Panc1 (cell line): ENCODE measurements at regions not wholly inside any gene's neighbourhood (a gene's known extent, or its start where the extent isn't known, plus 50 kb on each side); places are given as distances from the start of the nearest gene placed in this dataset.

ENCODE experiments used
- ATAC-seq: fragments of 200-7000 bp; cut with Tn5 transposase; 2 replicates; pipeline ENCODE4 v1.9.1; 2020; ENCODE audit warnings: mild to moderate bottlenecking, moderate library complexity
- BruUV-seq: library from RNA; stranded (reverse); fragments of 400-500 nt; replicated peaks from 2 replicates; lab custom pipeline; 2021; lab: Mats Ljungman, UMichigan
- CTCF ChIA-PET: fragments of 300-600 bp; sonication (Branson Sonifier 250); formaldehyde crosslinking; loops from one replicate; lab custom pipeline; 2022; ENCODE audit warnings: antibody characterized with exemption; lab: Charles Lee
- POLR2A ChIA-PET: fragments of 300-600 bp; sonication (Branson Sonifier 250); formaldehyde crosslinking; loops from one replicate; lab custom pipeline; 2022; ENCODE audit warnings: antibody characterized with exemption; lab: Charles Lee
- DNase-seq: peaks from one replicate; pipeline ENCODE4 v3.0.0-alpha.2; 2010; ENCODE audit warnings: low read depth, low spot score
- H3K27ac ChIP-seq: 2 replicates; pipeline ENCODE4 v1.5.1; 2011; ENCODE audit warnings: mild to moderate bottlenecking, low read length, inconsistent platforms
- H3K27me3 ChIP-seq: fragments of 200-500 bp; sonication (Bioruptor generic); 2 replicates; pipeline ENCODE4 v1.6.0; 2014; ENCODE audit warnings: low read length, inconsistent platforms; ENCODE audit not compliant: control insufficient read depth, insufficient read depth
- H3K36me3 ChIP-seq: fragments of 200-500 bp; sonication (Bioruptor generic); 2 replicates; pipeline ENCODE4 v1.5.1; 2014; ENCODE audit warnings: inconsistent platforms, mild to moderate bottlenecking, low read length, moderate library complexity; ENCODE audit not compliant: control insufficient read depth, insufficient read depth
- H3K4me1 ChIP-seq: 2 replicates; pipeline ENCODE4 v1.5.1; 2011; ENCODE audit warnings: inconsistent platforms, mild to moderate bottlenecking, low read length, moderate library complexity; ENCODE audit not compliant: control insufficient read depth, insufficient read depth
- H3K4me3 ChIP-seq, 2 experiments: 2 replicates each; pipeline ENCODE4 v1.5.1; 2011 to 2012; ENCODE audit warnings: low read depth in 2 of 2, low read length in 2 of 2, mild to moderate bottlenecking in 2 of 2, inconsistent platforms in 1 of 2, moderate library complexity in 1 of 2
- H3K9me3 ChIP-seq: fragments of 200-500 bp; sonication (Bioruptor generic); 2 replicates; pipeline ENCODE4 v1.5.1; 2014; ENCODE audit warnings: low read depth, mild to moderate bottlenecking, inconsistent platforms, low read length, moderate library complexity; ENCODE audit not compliant: control insufficient read depth, insufficient read depth
- POLR2AphosphoS5 ChIP-seq: IDR thresholded peaks from 2 replicates; pipeline ENCODE4 v1.6.1; 2012; ENCODE audit warnings: mild to moderate bottlenecking, low read depth, low read length, moderate library complexity
- SIN3A ChIP-seq: IDR thresholded peaks from 2 replicates; pipeline ENCODE4 v1.6.1; 2012; ENCODE audit warnings: low read depth, mild to moderate bottlenecking, low read length, moderate library complexity, borderline replicate concordance; ENCODE audit not compliant: insufficient read depth
- TCF7L2 ChIP-seq: IDR thresholded peaks from 2 replicates; pipeline ENCODE4 v1.6.1; 2011; ENCODE audit warnings: mild to moderate bottlenecking, low read depth, low read length, inconsistent platforms
- in situ Hi-C: cut with HindIII; loops from 2 replicates; pipeline ENCODE4 v1.10.0; 2016; ENCODE audit warnings: low sequenced_read_pairs, low pct_unique_long_range_greater_than_20kb
- intact Hi-C: fragments of 100-400 bp; cut with micrococcal nuclease; formaldehyde crosslinking; loops from one replicate; pipeline ENCODE4 v1.10.0; 2022; ENCODE audit not compliant: unreplicated experiment
- TF ChIP-seq, protein P1 (sequence below), 2 experiments: IDR thresholded peaks; 2 replicates each; pipeline ENCODE4 v1.6.1; 2011 to 2012; ENCODE audit warnings: low read depth in 2 of 2, control low read depth in 1 of 2, low read length in 1 of 2, mild to moderate bottlenecking in 1 of 2, moderate library complexity in 1 of 2; ENCODE audit not compliant: insufficient read depth in 1 of 2
- TF ChIP-seq, protein P2 (sequence below): fragments of 450-650 bp; IDR thresholded peaks from 2 replicates; pipeline ENCODE4 v1.5.1; 2017; ENCODE audit warnings: mild to moderate bottlenecking

DNA sequence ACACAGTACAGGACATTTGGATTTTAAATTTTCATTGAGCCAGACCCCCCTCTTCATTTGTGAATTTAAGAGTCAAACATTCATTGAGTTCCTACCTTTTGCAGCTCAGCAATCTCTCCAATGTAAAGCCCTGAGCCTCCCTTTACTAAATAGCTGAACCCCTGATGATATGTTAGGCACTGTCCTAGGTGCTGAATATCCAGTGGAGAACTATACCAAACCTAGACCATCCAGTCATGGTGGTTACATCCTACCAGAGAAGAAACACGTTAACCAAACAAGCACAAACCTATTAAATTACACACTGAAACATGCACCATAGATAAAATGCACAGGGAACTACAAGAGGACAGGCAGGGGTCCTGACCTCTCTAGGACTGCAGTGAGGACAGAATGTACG lies 1585.3 kb upstream of the TMEM132C start:
- TF ChIP-seq TCF7L2, result no peak
- TF ChIP-seq SIN3A, result no peak
- no peak for TF ChIP-seq POLR2AphosphoS5
- TF ChIP-seq, protein P1, sequence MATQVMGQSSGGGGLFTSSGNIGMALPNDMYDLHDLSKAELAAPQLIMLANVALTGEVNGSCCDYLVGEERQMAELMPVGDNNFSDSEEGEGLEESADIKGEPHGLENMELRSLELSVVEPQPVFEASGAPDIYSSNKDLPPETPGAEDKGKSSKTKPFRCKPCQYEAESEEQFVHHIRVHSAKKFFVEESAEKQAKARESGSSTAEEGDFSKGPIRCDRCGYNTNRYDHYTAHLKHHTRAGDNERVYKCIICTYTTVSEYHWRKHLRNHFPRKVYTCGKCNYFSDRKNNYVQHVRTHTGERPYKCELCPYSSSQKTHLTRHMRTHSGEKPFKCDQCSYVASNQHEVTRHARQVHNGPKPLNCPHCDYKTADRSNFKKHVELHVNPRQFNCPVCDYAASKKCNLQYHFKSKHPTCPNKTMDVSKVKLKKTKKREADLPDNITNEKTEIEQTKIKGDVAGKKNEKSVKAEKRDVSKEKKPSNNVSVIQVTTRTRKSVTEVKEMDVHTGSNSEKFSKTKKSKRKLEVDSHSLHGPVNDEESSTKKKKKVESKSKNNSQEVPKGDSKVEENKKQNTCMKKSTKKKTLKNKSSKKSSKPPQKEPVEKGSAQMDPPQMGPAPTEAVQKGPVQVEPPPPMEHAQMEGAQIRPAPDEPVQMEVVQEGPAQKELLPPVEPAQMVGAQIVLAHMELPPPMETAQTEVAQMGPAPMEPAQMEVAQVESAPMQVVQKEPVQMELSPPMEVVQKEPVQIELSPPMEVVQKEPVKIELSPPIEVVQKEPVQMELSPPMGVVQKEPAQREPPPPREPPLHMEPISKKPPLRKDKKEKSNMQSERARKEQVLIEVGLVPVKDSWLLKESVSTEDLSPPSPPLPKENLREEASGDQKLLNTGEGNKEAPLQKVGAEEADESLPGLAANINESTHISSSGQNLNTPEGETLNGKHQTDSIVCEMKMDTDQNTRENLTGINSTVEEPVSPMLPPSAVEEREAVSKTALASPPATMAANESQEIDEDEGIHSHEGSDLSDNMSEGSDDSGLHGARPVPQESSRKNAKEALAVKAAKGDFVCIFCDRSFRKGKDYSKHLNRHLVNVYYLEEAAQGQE (IDR thresholded peaks at IDR 0.05; ENCODE audit: insufficient read depth in 1 of 2, low read depth in 2 of 2, low read length in 1 of 2), result peak in 1 of 2 experiments; percentile 56; a peak in 2 of 4 replicates
- TF ChIP-seq, protein P2, sequence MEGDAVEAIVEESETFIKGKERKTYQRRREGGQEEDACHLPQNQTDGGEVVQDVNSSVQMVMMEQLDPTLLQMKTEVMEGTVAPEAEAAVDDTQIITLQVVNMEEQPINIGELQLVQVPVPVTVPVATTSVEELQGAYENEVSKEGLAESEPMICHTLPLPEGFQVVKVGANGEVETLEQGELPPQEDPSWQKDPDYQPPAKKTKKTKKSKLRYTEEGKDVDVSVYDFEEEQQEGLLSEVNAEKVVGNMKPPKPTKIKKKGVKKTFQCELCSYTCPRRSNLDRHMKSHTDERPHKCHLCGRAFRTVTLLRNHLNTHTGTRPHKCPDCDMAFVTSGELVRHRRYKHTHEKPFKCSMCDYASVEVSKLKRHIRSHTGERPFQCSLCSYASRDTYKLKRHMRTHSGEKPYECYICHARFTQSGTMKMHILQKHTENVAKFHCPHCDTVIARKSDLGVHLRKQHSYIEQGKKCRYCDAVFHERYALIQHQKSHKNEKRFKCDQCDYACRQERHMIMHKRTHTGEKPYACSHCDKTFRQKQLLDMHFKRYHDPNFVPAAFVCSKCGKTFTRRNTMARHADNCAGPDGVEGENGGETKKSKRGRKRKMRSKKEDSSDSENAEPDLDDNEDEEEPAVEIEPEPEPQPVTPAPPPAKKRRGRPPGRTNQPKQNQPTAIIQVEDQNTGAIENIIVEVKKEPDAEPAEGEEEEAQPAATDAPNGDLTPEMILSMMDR, result no peak
- Histone ChIP-seq H3K27me3 (no peaks in the 10 kb centered on the region), H3K36me3 (no peaks in the 10 kb centered on the region), H3K9me3 (no peaks in the 10 kb centered on the region), H3K4me1 (no peaks in the 10 kb centered on the region), H3K4me3 (no peak overlapping the region), H3K27ac (no peak overlapping the region)
- ATAC-seq (no peak), DNase-seq (no peak)
- CTCF ChIA-PET, result no interaction called here
- in situ Hi-C loops, result no loop called here
- POLR2A ChIA-PET, result no interaction called here
- BruUV-seq, result no TSS peak
- intact Hi-C loops, result no loop called here

DNA sequence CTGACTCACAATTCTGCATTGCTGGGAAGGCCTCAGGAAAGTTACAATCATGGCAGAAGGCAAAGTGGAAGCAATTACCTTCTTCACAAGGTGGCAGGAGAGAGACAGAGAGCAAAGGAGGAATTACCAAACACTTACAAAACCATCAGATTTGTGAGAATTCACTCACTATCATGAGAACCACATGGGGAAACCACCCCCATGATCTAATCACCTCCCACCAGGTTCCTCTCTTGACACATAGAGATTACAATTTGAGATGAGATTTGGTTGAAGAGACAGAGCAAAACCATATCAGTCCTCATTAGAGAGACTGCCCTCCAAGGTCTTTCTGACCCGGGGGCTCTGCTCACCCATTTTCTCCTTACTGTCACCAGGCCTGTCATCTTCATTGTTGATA lies 1582.3 kb upstream of the TMEM132C start:
- no peak for TF ChIP-seq SIN3A
- TF ChIP-seq, protein P2, result no peak
- no peak for TF ChIP-seq POLR2AphosphoS5
- TF ChIP-seq, protein P1 (IDR thresholded peaks at IDR 0.05; ENCODE audit: insufficient read depth in 1 of 2, low read depth in 2 of 2, low read length in 1 of 2), result no peak
- TF ChIP-seq TCF7L2, result no peak
- intact Hi-C loops (no loop called here), in situ Hi-C loops (no loop called here)
- DNase-seq (no peak), ATAC-seq (no peak)
- H3K9me3 ChIP-seq, result no peaks in the 10 kb centered on the region
- ChIA-PET CTCF (no interaction called here), POLR2A (no interaction called here)
- no peaks in the 10 kb centered on the region for H3K36me3 ChIP-seq
- H3K27me3 ChIP-seq, result no peaks in the 10 kb centered on the region
- H3K27ac ChIP-seq, result no peak overlapping the region
- no TSS peak for BruUV-seq
- no peaks in the 10 kb centered on the region for H3K4me1 ChIP-seq
- no peak overlapping the region for H3K4me3 ChIP-seq
